ENCODE measurements at regions not wholly inside any gene's neighbourhood (a gene's known extent, or its start where the extent isn't known, plus 50 kb on each side); places are given as distances from the start of the nearest gene placed in this dataset.
A peak's percentile ranks its signal among the peaks of the same experiment; 100 is the strongest.
"Not testable (repeated sequence)": the region's sequence is repeated elsewhere in the genome, so short reads cannot be mapped to it uniquely, and the experiment has no call there.

DNA sequence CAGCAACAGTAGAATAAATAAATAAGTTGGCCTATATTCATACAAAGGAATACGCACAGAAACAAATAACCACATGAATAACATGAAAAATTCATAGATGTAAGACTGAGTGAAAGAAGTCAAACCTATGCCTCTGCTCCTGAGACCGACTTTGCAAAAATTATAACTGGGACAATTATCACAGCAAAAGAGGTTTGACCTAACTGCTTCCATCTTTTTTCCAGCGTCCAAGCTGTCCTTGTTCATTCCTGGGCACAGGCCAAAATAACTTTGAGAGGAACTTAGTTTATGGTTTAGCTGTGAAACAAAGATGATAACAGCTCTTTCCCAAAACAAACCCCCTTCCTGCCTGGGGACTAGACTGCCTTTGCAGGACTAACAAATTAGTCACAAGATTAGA lies 109.6 kb upstream of the NBPF11 start:
- not testable (repeated sequence) for DNase-seq

DNA sequence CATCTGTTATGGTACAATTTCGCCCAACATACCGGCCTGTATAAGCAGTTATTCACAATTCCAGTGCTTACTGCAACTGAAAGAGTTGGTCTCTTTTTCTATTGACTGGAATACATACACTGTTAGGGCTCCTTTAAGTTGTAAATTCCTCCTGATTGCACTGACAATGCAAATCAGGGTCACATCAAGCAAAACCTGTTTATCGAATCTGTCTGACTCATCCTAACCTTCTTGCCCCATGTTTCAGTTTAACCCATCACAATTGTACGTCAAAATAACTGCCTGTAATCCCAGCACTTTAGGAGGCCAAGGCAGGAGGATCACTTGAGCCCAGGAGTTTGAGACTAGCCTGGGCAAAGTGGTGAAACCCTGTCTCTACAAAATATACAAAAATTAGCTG lies 105.8 kb upstream of the NBPF11 start:
- DNase-seq: not testable (repeated sequence)

DNA sequence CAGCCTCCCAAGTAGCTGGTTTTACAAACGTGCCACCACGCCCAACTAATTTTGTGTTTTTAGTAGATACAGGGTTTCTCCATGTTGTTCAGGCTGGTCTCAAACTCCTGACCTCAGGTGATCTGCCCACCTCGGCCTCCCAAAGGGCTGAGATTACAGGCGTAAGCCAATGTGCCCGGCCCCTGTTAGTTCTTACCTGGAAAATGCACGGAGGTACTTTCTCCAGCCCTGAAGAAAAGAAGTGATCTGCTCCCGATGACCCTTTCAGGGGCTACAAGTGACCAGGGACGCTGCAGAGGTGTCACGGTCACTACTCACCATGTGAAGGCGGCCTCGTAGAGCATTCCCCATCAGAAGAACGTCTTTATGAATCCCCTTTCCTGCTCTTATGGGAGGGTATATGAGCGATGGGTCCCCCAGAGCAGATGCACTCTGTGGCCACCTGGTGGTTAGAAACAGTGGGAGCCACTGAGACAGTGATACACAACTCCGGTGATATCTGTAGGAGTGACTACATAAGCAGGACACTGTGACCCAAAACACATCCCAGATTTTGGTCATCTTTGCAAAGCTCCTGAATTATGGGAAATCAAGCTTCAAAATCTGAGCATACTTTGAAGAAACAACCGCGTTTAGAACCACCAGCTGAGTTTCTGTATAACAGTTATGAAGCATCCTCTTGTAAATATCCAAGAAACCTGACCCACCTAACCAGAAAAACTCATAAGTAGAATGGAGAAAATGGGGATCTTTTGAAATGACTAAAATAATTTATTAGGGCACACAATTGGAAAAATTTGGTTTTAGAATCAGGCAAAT lies 102.7 kb upstream of the NBPF11 start:
- peak; percentile 8 for DNase-seq

DNA sequence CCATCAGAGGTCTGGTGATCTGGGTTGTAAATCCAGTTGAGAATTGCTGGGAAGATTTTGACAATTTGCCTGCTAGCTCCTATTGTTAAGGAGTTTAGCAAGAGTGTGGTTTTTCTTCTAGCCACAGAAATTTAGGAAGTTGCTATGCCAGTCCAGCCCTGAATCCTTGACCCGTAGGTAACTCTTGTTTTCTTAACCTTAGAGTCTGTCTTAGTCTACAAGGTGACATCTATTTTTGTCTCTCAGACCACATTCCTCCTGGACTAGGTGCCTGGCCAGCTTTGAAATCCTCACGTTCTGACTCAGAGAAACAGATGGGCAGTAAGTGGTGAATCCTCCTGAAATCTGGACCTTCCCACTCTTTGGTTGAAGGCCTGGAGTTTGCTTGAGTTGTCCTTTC lies 101.7 kb upstream of the NBPF11 start:
- peak; percentile 7 for DNase-seq

DNA sequence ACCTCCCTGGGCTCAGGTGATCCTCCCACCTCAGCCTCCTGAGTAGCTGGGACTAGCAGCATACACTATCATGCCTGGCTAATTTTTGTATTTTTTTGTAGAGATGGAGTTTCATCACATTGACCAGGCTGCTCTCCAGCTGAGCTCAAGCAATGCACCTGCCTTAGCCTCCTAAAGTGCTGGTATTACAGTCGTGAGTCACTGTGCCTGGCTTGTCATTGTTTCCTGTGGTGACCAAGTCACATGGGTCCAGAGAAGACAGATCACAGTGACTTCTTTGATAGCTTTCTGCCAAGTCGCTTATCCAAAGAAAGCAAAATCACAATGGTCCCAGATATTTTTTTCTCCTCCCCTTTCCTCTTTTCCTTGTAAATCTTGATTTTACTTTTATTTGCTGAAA lies 96.7 kb upstream of the NBPF11 start:
- DNase-seq: not testable (repeated sequence)

DNA sequence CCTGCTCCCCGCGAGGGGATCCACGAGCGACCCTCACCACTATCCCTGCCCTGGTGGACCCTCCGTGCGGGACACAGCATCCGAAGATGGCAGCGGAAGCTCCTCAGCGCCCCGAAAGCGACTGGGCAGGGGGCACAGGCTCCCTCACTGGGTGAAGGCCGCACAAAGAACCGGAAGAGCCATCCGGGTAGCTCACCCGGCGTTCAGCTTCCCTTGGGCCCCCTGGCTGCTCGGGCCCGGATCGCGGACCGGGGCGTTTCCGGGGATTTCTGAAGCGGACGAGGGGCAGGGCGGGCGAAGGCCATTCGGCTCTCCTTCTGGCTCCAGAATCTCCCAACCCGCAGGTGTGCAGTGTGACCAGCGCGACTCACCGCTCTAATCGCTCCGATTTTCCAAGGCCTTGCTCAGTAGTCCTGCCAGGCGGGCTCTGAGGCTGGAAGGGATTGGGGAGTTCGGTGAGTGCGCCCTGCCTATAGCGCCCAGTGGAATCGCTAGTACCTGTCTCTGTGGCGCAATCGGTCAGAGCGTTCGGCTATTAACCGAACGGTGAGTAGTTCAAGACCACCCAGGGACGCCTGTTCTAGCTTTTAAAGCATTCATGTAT lies 94.3 kb upstream of the NBPF11 start:
- DNase-seq: not testable (repeated sequence)

DNA sequence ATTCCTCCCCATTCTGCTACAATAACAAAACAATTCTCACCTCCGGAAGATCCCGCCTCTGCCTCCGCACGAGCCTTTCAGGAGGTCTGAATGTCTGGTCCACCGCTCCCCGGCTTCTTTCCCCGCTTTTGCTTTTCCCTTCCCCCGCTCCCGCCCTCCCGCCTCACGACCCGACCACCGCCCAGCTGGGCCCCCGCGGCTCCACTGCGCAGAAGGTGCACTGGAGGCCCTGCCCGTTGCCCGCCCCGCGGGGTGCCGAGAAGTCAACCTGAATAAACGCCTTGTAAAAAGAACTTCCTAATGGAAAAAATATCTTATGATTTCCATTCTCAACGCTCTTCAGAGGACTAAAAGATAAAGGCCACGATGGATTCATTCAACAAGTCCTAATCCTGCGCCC lies 93.8 kb upstream of the NBPF11 start:
- not testable (repeated sequence) for DNase-seq

DNA sequence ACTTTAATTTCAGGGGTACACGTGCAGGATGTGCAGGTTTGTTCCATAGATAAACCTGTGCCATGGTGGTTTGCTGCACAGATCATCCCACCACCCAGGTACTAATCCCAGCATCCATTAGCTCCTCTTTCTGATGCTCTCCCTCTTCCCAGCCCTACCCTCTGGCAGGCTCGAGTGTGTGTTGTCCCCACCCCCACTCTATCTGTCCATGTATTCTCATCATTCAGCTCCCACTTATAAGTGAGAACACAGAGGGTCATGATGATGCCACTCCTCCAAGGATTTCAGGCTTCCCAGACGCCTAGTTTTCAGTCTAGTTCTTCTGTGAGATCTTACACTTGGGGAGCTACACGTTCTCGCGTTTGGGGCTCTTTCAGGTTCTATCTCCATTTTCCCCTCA lies 93.4 kb upstream of the NBPF11 start:
- DNase-seq: not testable (repeated sequence)

DNA sequence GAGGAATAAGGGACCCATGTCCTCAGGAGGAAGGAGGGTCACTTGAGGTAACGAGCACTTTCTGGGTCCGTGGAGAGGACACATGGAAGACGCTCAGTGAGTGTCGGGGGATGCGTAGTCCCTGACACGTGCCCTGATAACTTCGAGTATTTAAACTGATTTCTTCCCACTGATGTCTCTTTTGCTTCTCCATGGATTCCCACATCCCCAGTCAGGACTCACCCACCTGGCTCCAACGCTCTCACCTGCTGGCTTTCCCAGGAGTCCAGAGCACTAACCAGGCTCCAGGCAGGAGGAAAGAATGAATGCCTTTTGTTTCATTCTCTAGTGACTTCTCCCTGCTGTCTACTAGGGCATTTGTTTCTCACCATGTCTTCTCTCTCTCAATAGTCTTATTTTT lies 81.2 kb upstream of the NBPF11 start:
- not testable (repeated sequence) for DNase-seq

DNA sequence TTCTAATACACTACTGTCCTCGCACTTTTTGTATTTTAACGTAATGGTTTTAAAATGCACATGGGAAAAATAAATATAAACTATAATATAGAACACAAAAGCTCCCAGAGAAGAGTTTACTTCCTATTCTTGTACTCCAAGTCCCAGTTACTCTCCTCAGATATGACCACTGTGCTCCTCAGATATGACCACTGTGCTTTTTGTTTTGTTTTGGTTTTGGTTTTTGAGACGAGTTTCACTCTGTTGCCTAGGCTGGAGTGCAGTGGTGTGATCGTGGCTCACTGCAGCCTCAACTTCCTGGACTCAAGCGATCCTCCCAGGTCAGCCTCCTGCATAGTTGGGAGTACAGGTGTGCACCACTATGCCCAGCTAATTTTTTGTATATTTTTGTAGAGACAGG lies 76.8 kb upstream of the NBPF11 start:
- not testable (repeated sequence) for DNase-seq

DNA sequence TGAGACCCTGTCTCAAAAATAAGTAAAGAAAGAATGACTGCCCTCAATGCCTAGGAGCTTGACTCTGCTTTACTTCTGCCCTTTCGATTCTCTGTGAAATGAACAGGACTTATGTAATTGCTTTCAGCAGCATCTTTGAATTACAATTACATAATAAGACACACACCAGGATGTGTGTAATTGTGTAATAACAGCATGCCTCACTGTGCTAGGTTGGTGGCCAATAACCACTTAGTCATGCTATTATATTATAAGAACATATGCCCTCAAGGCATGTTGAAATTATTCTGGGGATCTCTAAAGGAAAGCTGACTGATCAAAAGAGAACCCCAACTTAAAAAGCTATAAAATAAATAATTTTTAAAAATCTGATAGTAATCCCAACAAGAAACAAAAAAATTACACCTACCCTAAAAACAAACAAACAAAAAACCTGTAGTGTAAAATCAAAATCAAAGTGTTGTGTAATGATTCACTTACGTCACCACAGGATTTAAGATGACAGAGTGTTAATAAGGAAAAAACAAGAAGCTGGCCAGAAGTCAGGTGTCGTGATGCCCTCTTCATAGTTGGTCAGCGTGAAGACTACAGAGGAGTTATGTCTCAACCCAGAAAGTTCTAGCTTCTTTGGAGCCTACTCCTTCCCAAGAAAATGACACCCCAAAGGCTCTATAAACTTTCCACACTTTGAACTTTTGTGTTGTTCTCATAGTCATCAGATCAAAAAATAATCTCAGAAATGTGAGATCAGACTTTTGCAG lies 70.5 kb upstream of the NBPF11 start:
- DNase-seq: not testable (repeated sequence)

DNA sequence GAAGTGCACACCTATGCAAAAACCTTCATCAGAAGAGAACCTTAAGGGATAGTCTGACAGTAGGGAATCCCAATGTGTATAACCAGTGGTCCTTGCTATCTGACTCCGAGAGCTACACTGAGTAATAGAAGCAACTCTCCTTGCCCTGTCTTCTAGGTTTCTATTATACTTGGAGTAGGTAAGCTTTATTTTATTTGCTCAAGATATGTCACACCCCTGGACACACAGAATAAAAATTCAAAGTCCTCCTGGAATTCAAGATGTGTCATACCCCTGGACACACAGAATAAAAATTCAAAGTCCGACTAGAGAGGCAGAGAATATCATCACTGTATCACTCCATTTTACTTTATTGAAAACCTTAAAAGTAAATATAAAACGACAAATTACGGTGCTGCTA lies 69.5 kb upstream of the NBPF11 start:
- DNase-seq: not testable (repeated sequence)

DNA sequence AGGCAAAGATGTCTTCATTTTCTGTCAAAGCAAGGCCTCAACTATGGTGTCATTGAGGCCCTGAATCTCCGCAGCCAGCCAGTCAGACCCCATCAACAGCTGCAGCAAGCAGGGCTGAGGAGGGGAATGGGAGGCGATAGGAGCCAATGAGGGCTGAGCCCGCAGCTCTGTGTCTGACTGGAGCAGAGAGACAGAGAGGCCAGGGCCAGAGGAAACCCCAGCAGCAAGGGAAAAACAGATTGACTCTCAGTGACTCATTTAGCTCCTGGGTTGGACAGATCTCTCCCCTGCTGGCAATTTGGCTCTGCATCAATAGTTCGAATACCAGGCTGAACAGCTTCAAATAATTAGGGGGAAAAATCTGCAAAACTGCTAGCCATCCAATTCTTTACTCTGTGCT lies 67.1 kb upstream of the NBPF11 start:
- DNase-seq: not testable (repeated sequence)

DNA sequence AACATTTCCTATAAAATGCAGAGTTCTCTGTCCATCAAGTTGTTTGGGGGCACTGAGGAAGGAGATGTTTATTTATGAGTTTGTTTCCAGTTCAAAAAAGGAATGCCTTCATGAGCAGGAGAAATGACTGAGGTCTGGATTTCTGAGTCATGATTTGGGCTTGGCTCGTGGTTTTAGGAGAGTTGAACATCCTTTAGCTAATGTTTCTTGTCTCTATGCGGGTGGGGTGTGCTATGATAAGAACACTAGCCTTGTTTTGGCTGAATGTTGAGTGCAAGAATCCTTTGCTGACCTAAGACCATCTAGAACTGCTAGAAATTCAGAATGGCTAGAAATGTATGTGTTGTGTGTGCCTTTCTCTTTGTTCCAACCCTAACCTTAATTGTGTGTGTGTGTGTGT lies 59.1 kb upstream of the NBPF11 start:
- not testable (repeated sequence) for DNase-seq

DNA sequence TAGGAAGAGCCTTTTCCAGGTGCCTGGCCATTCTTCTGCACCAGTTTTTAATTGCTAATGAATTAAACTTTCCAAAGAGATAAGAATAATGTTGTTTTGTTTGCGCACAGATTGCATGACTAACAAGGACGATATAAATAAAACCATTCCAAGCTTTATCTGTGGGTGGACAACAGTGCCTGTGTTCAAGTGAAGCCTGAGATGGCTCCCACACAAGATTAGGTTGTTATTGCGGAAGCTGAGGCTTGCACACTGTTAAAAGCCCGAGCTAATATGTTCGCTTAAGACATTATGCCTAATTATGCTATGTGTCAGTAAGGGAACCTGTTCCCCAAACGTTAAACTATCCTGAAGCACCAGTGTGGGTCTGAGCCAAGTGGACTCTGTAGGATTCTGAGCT lies 58.5 kb upstream of the NBPF11 start:
- not testable (repeated sequence) for DNase-seq

DNA sequence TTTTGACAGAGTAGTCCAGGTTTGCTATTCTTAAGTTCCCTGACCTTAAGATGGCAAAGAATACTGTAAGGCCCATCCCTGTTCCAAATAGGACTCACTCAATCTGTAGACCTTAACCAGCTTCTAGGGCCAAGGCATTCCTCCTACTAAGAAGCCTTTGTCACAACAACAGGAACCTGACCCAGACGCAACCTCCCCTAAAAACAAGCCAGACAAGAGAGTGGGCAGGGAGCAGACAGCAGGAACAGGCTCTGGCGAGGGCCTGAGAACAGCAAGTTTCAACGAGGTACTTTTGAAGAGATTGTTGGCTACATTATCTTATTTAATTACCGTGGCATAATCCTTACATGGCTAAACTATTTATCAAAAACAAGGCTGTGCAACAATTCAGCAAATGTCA lies 58.1 kb upstream of the NBPF11 start:
- DNase-seq: not testable (repeated sequence)

DNA sequence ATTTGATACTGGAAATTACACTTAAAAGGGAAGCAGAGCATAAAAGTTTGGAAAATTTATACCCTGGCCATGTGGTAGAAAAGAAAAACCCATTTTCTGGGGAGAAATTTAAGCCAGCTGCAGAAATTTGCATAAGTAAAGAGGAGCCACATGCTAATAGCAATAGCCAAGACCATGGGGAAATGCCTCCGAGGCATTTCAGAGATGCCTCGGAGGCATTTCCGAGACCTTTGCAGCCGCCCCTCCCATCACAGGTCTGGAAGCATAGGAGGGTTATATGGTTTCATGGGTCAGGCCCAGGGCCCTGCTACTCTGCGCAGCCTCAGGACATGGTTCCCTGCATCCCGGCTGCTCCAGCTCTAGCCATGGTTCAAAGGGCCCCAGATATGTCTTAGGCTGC lies 49.9 kb upstream of the NBPF11 start:
- not testable (repeated sequence) for DNase-seq
